Esophagus squamous epithelium (tissue), 4 donors: ENCODE measurements at regions not wholly inside any gene's neighbourhood (a gene's known extent, or its start where the extent isn't known, plus 50 kb on each side); places are given as distances from the start of the nearest gene placed in this dataset.

Experiments
- CTCF ChIP-seq, 6 experiments: fragments of 450-650 bp in 4 of 6; fragments of 200-600 bp in 2 of 6; sonication (generic) in 2 of 6; IDR thresholded peaks; one replicate each; pipeline ENCODE4 v1.5.1; 2016 to 2019; ENCODE audit warnings: antibody characterized with exemption in 6 of 6, mild to moderate bottlenecking in 4 of 6, moderate library complexity in 4 of 6
- POLR2A ChIP-seq, 4 donors: fragments of 450-650 bp; IDR thresholded peaks; one replicate each; pipeline ENCODE4 v1.6.1; 2017; ENCODE audit warnings: antibody characterized with exemption in 4 of 4, mild to moderate bottlenecking in 4 of 4, moderate library complexity in 3 of 4

GRCh38 chr20:46789339-46790028 lies 80.0 kb downstream of the SLC2A10 start:
- TF ChIP-seq CTCF (IDR thresholded peaks at IDR 0.05) (no peak), POLR2A (IDR thresholded peaks at IDR 0.05) (no peak)
